Immature natural killer cell (primary cell): ENCODE measurements at regions not wholly inside any gene's neighbourhood (a gene's known extent, or its start where the extent isn't known, plus 50 kb on each side); places are given as distances from the start of the nearest gene placed in this dataset.

Experiments used
- DNase-seq, 3 donors: peaks; one replicate each; pipeline ENCODE4 v3.0.0; 2022; ENCODE audit warnings: mixed read lengths in 1 of 3
- H3K27ac Mint-ChIP-seq, 6 donors: one replicate each; pipeline ENCODE4 v1.8.0; 2020; ENCODE audit warnings: mixed read lengths in 6 of 6, mild to moderate bottlenecking in 5 of 6, inconsistent platforms in 4 of 6, moderate library complexity in 3 of 6
- H3K27me3 Mint-ChIP-seq, 3 donors: one replicate each; pipeline ENCODE4 v1.8.0; 2020 to 2021; ENCODE audit warnings: low read depth in 3 of 3, mild to moderate bottlenecking in 3 of 3, mixed read lengths in 3 of 3, moderate library complexity in 3 of 3, inconsistent platforms in 1 of 3
- H3K36me3 Mint-ChIP-seq, 3 donors: one replicate each; pipeline ENCODE4 v1.8.0; 2020; ENCODE audit warnings: mixed read lengths in 3 of 3, inconsistent platforms in 2 of 3, mild to moderate bottlenecking in 2 of 3
- H3K4me1 Mint-ChIP-seq, 2 donors: one replicate each; pipeline ENCODE4 v1.8.0; 2020; ENCODE audit warnings: inconsistent platforms in 2 of 2, mild to moderate bottlenecking in 2 of 2, mixed read lengths in 2 of 2, moderate library complexity in 1 of 2
- H3K4me3 Mint-ChIP-seq, 5 donors: one replicate each; pipeline ENCODE4 v1.8.0; 2020; ENCODE audit warnings: mild to moderate bottlenecking in 5 of 5, mixed read lengths in 5 of 5, inconsistent platforms in 3 of 5, moderate library complexity in 3 of 5
- H3K9me3 Mint-ChIP-seq, 6 donors: one replicate each; pipeline ENCODE4 v1.8.0; 2020; ENCODE audit warnings: mild to moderate bottlenecking in 6 of 6, mixed read lengths in 6 of 6, inconsistent platforms in 4 of 6, moderate library complexity in 3 of 6

GRCh38 chr15:48031973-48032372 is 88.8 kb upstream of the SLC24A5 start:
- Mint-ChIP-seq H3K4me1 (no peaks in the 10 kb centered on the region), H3K9me3 (peaks cover 0 to 8% (median 0%) of the 10 kb centered on the region in 6 donors), H3K4me3 (no peak overlapping the region), H3K27me3 (peaks cover 0 to 1% (median 0%) of the 10 kb centered on the region in 3 donors), H3K36me3 (no peaks in the 10 kb centered on the region), H3K27ac (no peak overlapping the region)
- no peak for DNase-seq

GRCh38 chr15:48032911-48033310 is 87.9 kb upstream of the SLC24A5 start:
- Mint-ChIP-seq H3K4me1 (no peaks in the 10 kb centered on the region), H3K27ac (no peak overlapping the region), H3K4me3 (no peak overlapping the region), H3K27me3 (peaks cover 0 to 1% (median 0%) of the 10 kb centered on the region in 3 donors), H3K9me3 (peaks cover 0 to 8% (median under 1%) of the 10 kb centered on the region in 6 donors), H3K36me3 (no peaks in the 10 kb centered on the region)
- DNase-seq, result no peak

GRCh38 chr15:48038221-48038620 is 82.6 kb upstream of the SLC24A5 start:
- Mint-ChIP-seq H3K27me3 (peaks cover 0 to under 1% (median 0%) of the 10 kb centered on the region in 3 donors), H3K27ac (no peak overlapping the region), H3K4me3 (no peak overlapping the region), H3K4me1 (no peaks in the 10 kb centered on the region), H3K36me3 (no peaks in the 10 kb centered on the region), H3K9me3 (peaks cover 0 to 3% (median 1%) of the 10 kb centered on the region in 6 donors)
- no peak for DNase-seq

- H3K9me3 Mint-ChIP-seq, result peaks cover 0 to 6% (median 2%) of the 10 kb centered on the region in 6 donors
Observed at GRCh38 chr15:48040166-48040817, 80.5 kb upstream of the SLC24A5 start.

GRCh38 chr15:48041454-48041853 is 79.3 kb upstream of the SLC24A5 start:
- Mint-ChIP-seq H3K27ac (no peak overlapping the region), H3K4me3 (no peak overlapping the region), H3K36me3 (no peaks in the 10 kb centered on the region), H3K27me3 (no peaks in the 10 kb centered on the region), H3K9me3 (peaks cover 0 to 6% (median 2%) of the 10 kb centered on the region in 6 donors), H3K4me1 (no peaks in the 10 kb centered on the region)
- DNase-seq, result no peak

More at GRCh38 chr15:48040166-48040817, 80.5 kb upstream of the SLC24A5 start:
- no peaks in the 10 kb centered on the region for H3K27me3 Mint-ChIP-seq
- H3K4me3 Mint-ChIP-seq, result no peak overlapping the region
- no peaks in the 10 kb centered on the region for H3K36me3 Mint-ChIP-seq
- no peak for DNase-seq
- H3K27ac Mint-ChIP-seq, result no peak overlapping the region
- no peaks in the 10 kb centered on the region for H3K4me1 Mint-ChIP-seq

- no peaks in the 10 kb centered on the region for H3K36me3 Mint-ChIP-seq
- H3K4me3 Mint-ChIP-seq, result no peak overlapping the region
- DNase-seq, result no peak
- no peak overlapping the region for H3K27ac Mint-ChIP-seq
- H3K4me1 Mint-ChIP-seq, result no peaks in the 10 kb centered on the region
- H3K27me3 Mint-ChIP-seq, result peaks cover 0 to 2% (median 0%) of the 10 kb centered on the region in 3 donors
- H3K9me3 Mint-ChIP-seq, result peaks cover 0 to 6% (median 4%) of the 10 kb centered on the region in 6 donors
Observed at GRCh38 chr15:48046813-48047438, 73.9 kb upstream of the SLC24A5 start.

- H3K27me3 Mint-ChIP-seq, result peaks cover 2 to 4% (median 4%) of the 10 kb centered on the region in 3 donors
- peaks cover 0 to 19% (median 1%) of the 10 kb centered on the region in 6 donors for H3K9me3 Mint-ChIP-seq
- H3K27ac Mint-ChIP-seq, result no peak overlapping the region
Observed at GRCh38 chr15:48049736-48050135, 71.1 kb upstream of the SLC24A5 start.

GRCh38 chr15:48052946-48053345 is 67.8 kb upstream of the SLC24A5 start:
- H3K4me1 Mint-ChIP-seq, result no peaks in the 10 kb centered on the region

More at GRCh38 chr15:48049736-48050135, 71.1 kb upstream of the SLC24A5 start:
- H3K4me3 Mint-ChIP-seq, result no peak overlapping the region
- DNase-seq, result no peak
- H3K36me3 Mint-ChIP-seq, result no peaks in the 10 kb centered on the region
- H3K4me1 Mint-ChIP-seq, result no peaks in the 10 kb centered on the region

GRCh38 chr15:48058371-48058770 is 62.4 kb upstream of the SLC24A5 start:
- Mint-ChIP-seq H3K27me3 (peaks cover 0 to 5% (median 1%) of the 10 kb centered on the region in 3 donors), H3K36me3 (no peaks in the 10 kb centered on the region), H3K4me3 (no peak overlapping the region), H3K27ac (no peak overlapping the region), H3K4me1 (no peaks in the 10 kb centered on the region), H3K9me3 (peaks cover 0 to 22% (median 1%) of the 10 kb centered on the region in 6 donors)
- DNase-seq, result no peak

More at GRCh38 chr15:48052946-48053345, 67.8 kb upstream of the SLC24A5 start:
- Mint-ChIP-seq H3K27ac (no peak overlapping the region), H3K27me3 (peaks cover 3 to 4% (median 4%) of the 10 kb centered on the region in 3 donors), H3K36me3 (no peaks in the 10 kb centered on the region), H3K9me3 (peaks cover 0 to 27% (median 1%) of the 10 kb centered on the region in 6 donors), H3K4me3 (no peak overlapping the region)
- DNase-seq, result no peak

- H3K9me3 Mint-ChIP-seq, result peaks cover 0 to 8% (median 1%) of the 10 kb centered on the region in 6 donors
- no peak overlapping the region for H3K27ac Mint-ChIP-seq
- H3K4me1 Mint-ChIP-seq, result no peaks in the 10 kb centered on the region
- H3K36me3 Mint-ChIP-seq, result no peaks in the 10 kb centered on the region
- H3K4me3 Mint-ChIP-seq, result no peak overlapping the region
- H3K27me3 Mint-ChIP-seq, result peaks cover 2% of the 10 kb centered on the region in 3 donors
- DNase-seq, result no peak
Observed at GRCh38 chr15:48059791-48060190, 61.0 kb upstream of the SLC24A5 start.

- no peak for DNase-seq
- Mint-ChIP-seq H3K9me3 (peaks cover 0 to 5% (median under 1%) of the 10 kb centered on the region in 6 donors), H3K27me3 (peaks cover 2 to 5% (median 2%) of the 10 kb centered on the region in 3 donors), H3K36me3 (no peaks in the 10 kb centered on the region), H3K4me3 (no peak overlapping the region), H3K27ac (no peak overlapping the region), H3K4me1 (no peaks in the 10 kb centered on the region)
Observed at GRCh38 chr15:48060396-48060795, 60.4 kb upstream of the SLC24A5 start.

GRCh38 chr15:48061605-48062004 is 59.2 kb upstream of the SLC24A5 start:
- DNase-seq, result no peak
- Mint-ChIP-seq H3K36me3 (no peaks in the 10 kb centered on the region), H3K4me3 (no peak overlapping the region), H3K27me3 (peaks cover 2 to 5% (median 2%) of the 10 kb centered on the region in 3 donors), H3K9me3 (peaks cover 0 to 3% (median 0%) of the 10 kb centered on the region in 6 donors), H3K27ac (no peak overlapping the region), H3K4me1 (no peaks in the 10 kb centered on the region)

- Mint-ChIP-seq H3K9me3 (peaks cover 0 to 3% (median 0%) of the 10 kb centered on the region in 6 donors), H3K4me3 (no peak overlapping the region), H3K27ac (no peak overlapping the region), H3K27me3 (peaks cover 2 to 5% (median 2%) of the 10 kb centered on the region in 3 donors), H3K4me1 (no peaks in the 10 kb centered on the region), H3K36me3 (no peaks in the 10 kb centered on the region)
- DNase-seq, result no peak
Observed at GRCh38 chr15:48062148-48062872, 58.5 kb upstream of the SLC24A5 start.
